ENCODE measurements at regions not wholly inside any gene's neighbourhood (a gene's known extent, or its start where the extent isn't known, plus 50 kb on each side); places are given as distances from the start of the nearest gene placed in this dataset.
"Not testable (repeated sequence)": the region's sequence is repeated elsewhere in the genome, so short reads cannot be mapped to it uniquely, and the experiment has no call there.

GRCh38 chrY:12310832-12311231 is 390.2 kb upstream of the USP9Y start:
- Histone ChIP-seq H3K4me3 (no peak overlapping the region), H3K36me3 (no peaks in the 10 kb centered on the region), H3K27me3 (no peaks in the 10 kb centered on the region), H3K4me1 (no peaks in the 10 kb centered on the region), H3K9me3 (no peaks in the 10 kb centered on the region), H3K27ac (no peak overlapping the region)
- DNase-seq (ENCODE audit: low spot score in 2 of 2): no peak
- WGBS: no CpG with 5 or more reads among the region's 5 CpGs
- TF ChIP-seq POLR2AphosphoS5 (IDR thresholded peaks at IDR 0.05) (no peak), CTCF (IDR thresholded peaks at IDR 0.05) (no peak), EP300 (IDR thresholded peaks at IDR 0.05) (no peak), POLR2A (IDR thresholded peaks at IDR 0.05) (no peak)

DNA sequence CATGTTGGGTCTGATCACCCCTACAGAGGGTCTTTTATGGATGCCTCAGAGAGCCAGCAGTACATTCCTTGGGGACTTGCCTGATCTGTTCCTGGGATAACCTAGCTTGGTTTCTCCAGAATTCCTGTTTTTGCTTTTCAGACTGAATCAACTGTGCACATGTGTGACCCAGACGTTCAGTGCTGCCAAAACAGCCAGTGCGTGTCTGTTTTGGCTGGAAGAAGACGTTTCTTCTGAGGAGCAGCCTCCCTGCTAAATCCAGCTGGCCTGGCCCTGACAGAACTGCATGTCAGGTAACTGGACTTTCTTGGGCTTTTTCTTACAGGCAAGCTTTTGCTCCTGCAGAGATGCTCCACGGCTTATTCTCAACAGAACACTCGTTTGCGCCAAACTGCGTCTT is 373.3 kb upstream of the USP9Y start:
- no peak overlapping the region for H3K27ac ChIP-seq
- H3K4me3 ChIP-seq: no peak overlapping the region
- no peak for TF ChIP-seq CTCF (IDR thresholded peaks at IDR 0.05)
- no peak for TF ChIP-seq POLR2A (IDR thresholded peaks at IDR 0.05)
- TF ChIP-seq POLR2AphosphoS5 (IDR thresholded peaks at IDR 0.05): no peak
- TF ChIP-seq EP300 (IDR thresholded peaks at IDR 0.05): no peak
- DNase-seq (ENCODE audit: low spot score in 2 of 2): no peak
- no peaks in the 10 kb centered on the region for H3K4me1 ChIP-seq
- no peaks in the 10 kb centered on the region for H3K27me3 ChIP-seq
- no CpG with 5 or more reads among the region's 7 CpGs for WGBS
- no peaks in the 10 kb centered on the region for H3K36me3 ChIP-seq
- no peaks in the 10 kb centered on the region for H3K9me3 ChIP-seq

DNA sequence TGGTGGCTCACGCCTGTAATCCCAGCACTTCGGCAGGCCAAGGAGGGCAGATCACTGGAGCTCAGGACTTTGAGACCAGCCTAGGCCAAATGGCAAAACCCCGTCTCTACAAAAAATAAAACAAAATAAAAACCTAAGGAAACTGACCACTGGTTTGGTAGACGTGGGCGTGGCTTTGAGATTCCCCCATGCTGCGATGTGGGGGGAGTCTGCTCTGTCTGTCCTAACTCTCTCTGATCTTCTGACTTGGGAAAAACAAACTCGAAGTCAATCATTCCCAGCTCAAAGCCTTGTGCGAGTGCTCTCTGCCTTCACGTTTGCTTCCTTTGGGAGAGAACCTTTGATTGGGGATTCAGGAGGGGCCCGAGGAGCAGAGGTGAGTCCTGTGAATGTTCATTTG is 369.1 kb upstream of the USP9Y start:
- H3K4me1 ChIP-seq; H3K27me3 ChIP-seq; H3K27ac ChIP-seq; H3K9me3 ChIP-seq; H3K36me3 ChIP-seq; DNase-seq (ENCODE audit: low spot score in 2 of 2); H3K4me3 ChIP-seq: not testable (repeated sequence)
- WGBS: no CpG with 5 or more reads among the region's 10 CpGs

DNA sequence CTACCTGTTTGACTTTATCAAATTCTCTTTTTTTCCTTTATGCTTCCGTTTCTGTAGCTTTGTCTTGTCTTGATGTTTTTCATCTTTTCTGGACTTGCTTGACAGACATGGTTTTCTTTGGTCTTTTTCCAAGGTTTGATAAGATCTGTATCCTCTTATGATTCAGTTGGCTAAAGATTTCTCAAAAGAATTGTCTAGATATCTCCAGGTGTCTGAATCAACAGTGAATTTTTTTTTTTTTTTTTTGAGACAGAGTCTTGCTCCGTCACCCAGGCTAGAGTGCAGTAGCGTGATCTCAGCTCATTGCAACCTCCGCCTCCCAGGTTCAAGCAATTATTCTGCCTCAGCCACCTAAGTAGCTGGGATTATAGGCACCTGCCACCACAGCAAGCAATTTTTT is 357.8 kb upstream of the USP9Y start:
- H3K36me3 ChIP-seq: no peaks in the 10 kb centered on the region

GRCh38 chrY:12348181-12348580 is 352.9 kb upstream of the USP9Y start:
- Histone ChIP-seq H3K27ac (no peak overlapping the region), H3K9me3 (no peaks in the 10 kb centered on the region), H3K27me3 (no peaks in the 10 kb centered on the region), H3K4me3 (no peak overlapping the region), H3K4me1 (no peaks in the 10 kb centered on the region), H3K36me3 (no peaks in the 10 kb centered on the region)
- TF ChIP-seq POLR2A (IDR thresholded peaks at IDR 0.05) (no peak), CTCF (IDR thresholded peaks at IDR 0.05) (no peak), EP300 (IDR thresholded peaks at IDR 0.05) (no peak), POLR2AphosphoS5 (IDR thresholded peaks at IDR 0.05) (no peak)
- DNase-seq (ENCODE audit: low spot score in 2 of 2): no peak
- no CpG with 5 or more reads among the region's 2 CpGs for WGBS

More for the DNA sequence above, 357.8 kb upstream of the USP9Y start:
- Histone ChIP-seq H3K9me3 (no peaks in the 10 kb centered on the region), H3K27me3 (no peaks in the 10 kb centered on the region), H3K4me1 (no peaks in the 10 kb centered on the region), H3K27ac (no peak overlapping the region), H3K4me3 (no peak overlapping the region)
- WGBS: no CpG with 5 or more reads among the region's 4 CpGs
- TF ChIP-seq POLR2AphosphoS5 (IDR thresholded peaks at IDR 0.05): no peak
- TF ChIP-seq EP300 (IDR thresholded peaks at IDR 0.05): no peak
- TF ChIP-seq CTCF (IDR thresholded peaks at IDR 0.05): no peak
- TF ChIP-seq POLR2A (IDR thresholded peaks at IDR 0.05): no peak
- no peak for DNase-seq (ENCODE audit: low spot score in 2 of 2)

GRCh38 chrY:12357204-12357603 is 343.8 kb upstream of the USP9Y start:
- H3K4me1 ChIP-seq: no peaks in the 10 kb centered on the region
- H3K36me3 ChIP-seq: no peaks in the 10 kb centered on the region
- H3K27ac ChIP-seq: no peak overlapping the region
- no peaks in the 10 kb centered on the region for H3K27me3 ChIP-seq
- no peak overlapping the region for H3K4me3 ChIP-seq
- WGBS: no CpG with 5 or more reads among the region's 3 CpGs
- DNase-seq (ENCODE audit: low spot score in 2 of 2): no peak
- TF ChIP-seq EP300 (IDR thresholded peaks at IDR 0.05) (no peak), POLR2AphosphoS5 (IDR thresholded peaks at IDR 0.05) (no peak), POLR2A (IDR thresholded peaks at IDR 0.05) (no peak), CTCF (IDR thresholded peaks at IDR 0.05) (no peak)
- H3K9me3 ChIP-seq: no peaks in the 10 kb centered on the region
